GM19324 (cell line): ENCODE measurements at regions not wholly inside any gene's neighbourhood (a gene's known extent, or its start where the extent isn't known, plus 50 kb on each side); places are given as distances from the start of the nearest gene placed in this dataset.
"Not testable (repeated sequence)": the region's sequence is repeated elsewhere in the genome, so short reads cannot be mapped to it uniquely, and the experiment has no call there.

Source experiments
- ATAC-seq: cut with Tn5 transposase; IDR thresholded peaks from one replicate; pipeline ENCODE4 v1.9.1; 2021; ENCODE audit warnings: mild to moderate bottlenecking, moderate library complexity; ENCODE audit not compliant: unreplicated experiment, low FRiP score

- ATAC-seq = no peak
Observed at GRCh38 chr5:72760259-72760658, 56.2 kb upstream of the TNPO1 start.

GRCh38 chr5:72752909-72753308, 63.6 kb upstream of the TNPO1 start:
- no peak for ATAC-seq

GRCh38 chr5:72749362-72749997, 67.0 kb upstream of the TNPO1 start:
- ATAC-seq = no peak

GRCh38 chr5:72747826-72748225, 68.6 kb upstream of the TNPO1 start:
- no peak for ATAC-seq

DNA sequence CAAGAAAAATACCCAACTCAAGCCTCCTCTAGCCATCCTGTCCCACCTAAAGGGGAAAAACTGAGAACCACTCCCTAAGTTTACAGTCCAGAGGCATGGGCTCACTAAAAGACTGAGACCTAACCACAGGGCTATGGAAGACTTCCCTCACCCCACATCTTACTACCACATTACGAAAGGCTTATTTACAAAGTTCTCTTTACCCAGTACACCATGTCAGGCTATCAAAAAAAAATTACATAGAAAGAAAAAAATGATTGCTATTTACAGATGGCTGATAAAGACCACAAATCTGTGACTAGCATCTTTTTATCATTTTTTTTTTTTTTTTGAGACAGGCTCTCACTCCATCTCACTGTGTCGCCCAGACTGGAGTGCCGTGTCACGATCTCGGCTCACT, 69.7 kb upstream of the TNPO1 start:
- no peak for ATAC-seq

DNA sequence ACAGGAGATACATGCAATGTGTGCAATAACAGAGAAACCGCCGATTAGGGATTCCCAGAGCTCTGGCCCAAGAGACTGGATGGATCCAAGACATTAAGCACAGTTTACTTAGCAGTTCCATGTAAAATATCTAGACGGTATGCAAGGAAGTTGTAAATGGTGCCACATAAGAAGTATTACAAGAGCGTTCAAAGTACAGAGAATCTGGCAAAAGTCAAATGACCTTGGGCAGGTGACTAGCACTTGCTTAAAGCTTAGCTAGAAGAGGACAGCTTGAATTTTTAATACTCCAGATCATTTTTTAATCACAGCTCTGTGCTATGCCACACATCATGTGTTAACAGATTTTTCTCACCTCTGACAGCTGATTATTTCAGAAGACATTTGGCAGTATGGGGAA, 72.3 kb upstream of the TNPO1 start:
- ATAC-seq = no peak

- ATAC-seq = no peak
Observed at GRCh38 chr5:72741805-72742204, 74.7 kb upstream of the TNPO1 start.

- no peak for ATAC-seq
Observed at GRCh38 chr5:72733810-72734209, 82.7 kb upstream of the TNPO1 start.

GRCh38 chr5:72723581-72723980, 92.9 kb upstream of the TNPO1 start:
- no peak for ATAC-seq

DNA sequence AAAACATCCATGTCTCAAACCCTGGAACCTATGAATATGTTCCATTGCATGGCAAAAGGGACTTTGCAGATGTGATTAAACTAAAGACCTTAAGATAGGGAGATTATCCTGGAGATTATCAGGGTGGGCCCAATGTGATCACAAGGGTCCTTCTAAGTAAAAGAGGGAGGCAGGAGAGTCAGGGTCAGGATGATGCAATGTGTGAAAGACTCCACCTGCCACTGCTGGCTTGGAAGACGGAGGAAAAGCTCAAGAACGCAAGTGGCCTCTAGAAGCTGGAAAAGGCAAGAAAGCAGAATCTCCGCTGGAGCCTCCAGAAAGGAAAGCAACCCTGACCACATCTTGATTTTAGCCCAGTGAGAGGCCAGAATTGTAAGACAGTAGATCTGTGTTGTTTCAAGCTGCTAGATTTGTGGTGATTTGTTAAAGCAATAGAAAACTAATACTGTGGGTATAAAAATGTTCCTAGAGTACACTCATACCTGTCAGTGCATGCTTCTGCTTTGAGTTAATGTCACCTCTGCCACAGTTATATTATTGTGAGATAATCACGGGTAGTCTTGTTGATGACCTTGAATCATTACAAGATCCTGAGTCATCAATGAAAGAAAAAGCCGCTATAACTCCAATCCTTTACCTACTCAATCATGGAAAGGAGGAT, 93.5 kb upstream of the TNPO1 start:
- no peak for ATAC-seq

- ATAC-seq = no peak
Observed at GRCh38 chr5:72721844-72722243, 94.6 kb upstream of the TNPO1 start.

- ATAC-seq = no peak
Observed at GRCh38 chr5:72720205-72720604, 96.3 kb upstream of the TNPO1 start.

DNA sequence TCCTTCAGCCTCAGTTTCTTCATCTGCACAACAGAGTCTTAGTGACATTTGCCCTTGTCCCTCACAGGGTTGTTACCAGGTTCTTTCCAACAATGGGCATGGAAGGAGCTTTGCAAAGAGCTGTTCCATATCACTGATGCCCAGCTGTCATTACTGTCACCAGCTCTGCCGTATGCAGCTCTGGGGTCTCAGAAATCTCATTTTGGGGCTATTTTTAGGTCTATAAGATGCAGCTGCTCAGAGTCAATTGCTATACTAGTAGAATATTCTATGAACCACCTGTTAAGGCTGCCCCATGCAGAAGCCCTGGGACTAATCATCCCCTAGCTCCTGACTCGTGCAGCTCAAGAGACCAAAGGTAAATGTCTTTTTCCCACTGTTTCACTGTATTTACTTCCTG, 105.1 kb upstream of the TNPO1 start:
- no peak for ATAC-seq

DNA sequence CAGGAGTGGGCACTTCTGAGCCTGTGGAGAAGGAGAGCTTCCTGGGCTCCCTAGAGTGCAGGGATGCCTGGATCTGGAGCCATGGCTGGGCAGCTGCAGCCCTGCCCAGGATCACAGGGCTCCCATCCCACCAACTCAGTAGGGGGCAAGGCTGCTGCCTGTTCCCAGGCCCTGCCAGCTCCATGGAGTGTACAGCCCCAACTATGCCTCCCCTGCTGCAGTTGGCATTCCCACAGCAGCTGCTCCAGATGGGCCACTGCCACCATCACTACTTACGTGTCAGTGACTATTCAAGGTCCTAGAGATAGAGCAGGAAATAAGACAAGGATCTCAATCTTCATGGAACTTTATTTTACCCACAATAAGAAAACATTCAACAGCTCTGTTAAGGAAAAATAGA, 107.1 kb upstream of the TNPO1 start:
- ATAC-seq = no peak

- no peak for ATAC-seq
Observed at GRCh38 chr5:72705178-72705577, 111.3 kb upstream of the TNPO1 start.

DNA sequence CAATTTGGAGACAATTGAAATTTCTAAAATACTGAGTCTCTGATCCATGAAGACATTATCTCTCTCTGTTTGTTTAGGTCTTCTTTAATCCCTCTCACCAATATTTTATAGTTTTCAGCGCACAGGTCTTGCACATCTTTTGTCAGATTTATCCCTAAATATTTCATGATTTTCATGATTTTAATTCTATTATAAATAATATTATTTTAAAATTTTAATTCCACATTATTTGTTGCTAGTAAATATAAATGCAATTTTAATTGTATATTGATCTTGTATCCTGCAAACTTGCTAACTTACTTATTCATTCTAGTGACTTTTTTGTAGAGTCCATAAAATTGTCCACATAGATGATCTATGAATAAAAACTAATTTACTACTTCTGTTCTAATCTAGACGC, 112.6 kb upstream of the TNPO1 start:
- ATAC-seq = no peak

- ATAC-seq = no peak
Observed at GRCh38 chr5:72702881-72703434, 113.5 kb upstream of the TNPO1 start.

DNA sequence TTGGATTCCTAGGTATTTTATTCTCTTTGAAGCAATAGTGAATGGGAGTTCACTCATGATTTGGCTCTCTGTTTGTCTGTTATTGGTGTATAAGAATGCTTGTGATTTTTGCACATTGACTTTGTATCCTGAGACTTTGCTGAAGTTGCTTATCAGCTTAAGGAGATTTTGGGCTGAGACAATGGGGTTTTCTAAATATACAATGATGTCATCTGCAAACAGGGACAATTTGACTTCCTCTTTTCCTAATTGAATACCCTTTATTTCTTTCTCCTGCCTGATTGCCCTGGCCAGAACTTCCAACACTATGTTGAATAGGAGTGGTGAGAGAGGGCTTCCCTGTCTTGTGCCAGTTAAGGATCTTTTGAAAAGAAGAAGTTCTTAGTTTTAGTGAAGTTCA, 114.4 kb upstream of the TNPO1 start:
- ATAC-seq = not testable (repeated sequence)

DNA sequence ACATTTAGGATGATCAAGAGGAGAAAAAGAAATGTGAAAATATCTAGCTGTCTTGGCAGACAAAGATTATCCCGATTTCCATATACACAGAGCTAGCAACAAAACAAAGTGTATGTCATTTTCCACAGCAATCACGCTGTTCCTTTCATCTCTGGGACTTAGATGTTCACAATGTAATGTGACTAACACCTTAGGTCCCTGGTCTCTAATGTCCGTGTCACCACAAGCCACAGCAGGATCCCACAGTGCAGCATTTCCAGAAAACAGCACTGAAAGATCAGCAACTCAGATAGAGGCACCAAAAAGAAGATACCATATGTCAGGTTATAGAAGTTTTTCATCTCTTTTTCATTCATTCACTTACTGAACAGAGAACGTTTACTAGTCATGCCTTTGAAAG, 118.0 kb upstream of the TNPO1 start:
- no peak for ATAC-seq

GRCh38 chr5:72697622-72698021, 118.8 kb upstream of the TNPO1 start:
- ATAC-seq = no peak

DNA sequence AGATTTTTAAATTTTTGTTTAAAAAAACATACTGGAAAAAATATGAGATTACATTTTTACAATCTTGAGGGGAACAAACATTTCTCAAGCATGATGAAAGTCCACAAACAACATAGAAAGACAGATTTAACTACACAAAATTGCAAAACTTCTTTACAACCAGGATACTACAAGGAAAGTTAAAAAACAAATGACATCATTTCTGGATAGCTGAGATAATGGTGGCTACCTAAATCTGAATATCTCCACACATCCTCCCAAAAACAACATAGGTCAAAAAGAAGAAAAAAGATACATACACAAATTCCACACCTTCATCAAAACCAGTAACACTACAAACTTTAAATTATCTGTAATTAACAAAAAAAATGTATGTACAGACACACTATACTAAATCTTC, 120.8 kb upstream of the TNPO1 start:
- ATAC-seq = no peak

GRCh38 chr5:72694856-72695255, 121.6 kb upstream of the TNPO1 start:
- ATAC-seq = no peak
